ENCODE measurements at regions not wholly inside any gene's neighbourhood (a gene's known extent, or its start where the extent isn't known, plus 50 kb on each side); places are given as distances from the start of the nearest gene placed in this dataset.

DNA sequence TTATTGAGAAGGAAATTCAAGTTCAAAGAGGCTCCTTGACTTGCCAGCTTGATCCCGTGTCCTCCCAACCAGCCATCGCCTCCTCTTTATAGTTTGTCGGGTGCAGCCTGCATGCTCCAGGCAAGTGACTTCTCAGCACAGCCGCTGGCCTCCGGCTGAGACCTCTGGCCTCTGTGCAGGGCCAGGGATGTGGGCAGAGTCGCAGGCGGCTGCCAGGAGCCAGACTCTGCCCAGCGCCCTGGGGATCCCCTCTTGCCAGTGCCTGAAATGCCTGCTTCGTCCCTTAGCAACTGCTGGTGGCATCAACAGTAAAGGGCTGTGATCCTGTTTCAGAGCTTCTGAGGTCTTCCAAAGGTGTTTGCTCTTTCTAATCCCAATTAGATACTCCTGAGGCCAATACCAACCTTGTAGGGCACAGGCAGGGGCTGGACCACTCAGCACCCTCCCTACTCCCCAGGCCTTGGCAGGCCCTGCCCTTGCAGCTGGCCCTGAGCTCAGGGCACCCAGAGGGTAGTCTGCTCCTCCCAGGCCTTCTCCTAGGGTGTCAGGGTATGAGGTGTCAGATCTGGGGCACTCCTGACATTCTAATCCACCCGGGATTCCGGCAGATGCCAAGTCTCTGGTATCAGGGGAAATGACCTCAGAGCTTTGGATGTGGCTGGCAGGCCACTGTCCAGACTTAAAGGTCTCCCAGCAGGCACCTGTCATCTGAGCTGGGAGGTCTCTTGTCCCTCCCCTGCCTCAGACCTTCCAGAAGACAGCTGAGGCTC is 68.0 kb upstream of the SIAH1 start:
- Histone ChIP-seq H3K27me3 (no peaks in the 10 kb centered on the region), H3K27ac (no peak overlapping the region), H3K36me3 (ENCODE audit: low read depth, missing control alignments) (no peaks in the 10 kb centered on the region), H3K4me3 (no peak overlapping the region), H3K4me1 (no peaks in the 10 kb centered on the region), H3K9me3 (no peaks in the 10 kb centered on the region)
- no peak for DNase-seq
- intact Hi-C loops (cut with DNase I; ENCODE audit: low total_unique reads), result no loop called here
- 79 to 85% methylated on average over 10 to 11 of the region's 11 CpGs for WGBS, 2 donors
- TF ChIP-seq, protein P1, sequence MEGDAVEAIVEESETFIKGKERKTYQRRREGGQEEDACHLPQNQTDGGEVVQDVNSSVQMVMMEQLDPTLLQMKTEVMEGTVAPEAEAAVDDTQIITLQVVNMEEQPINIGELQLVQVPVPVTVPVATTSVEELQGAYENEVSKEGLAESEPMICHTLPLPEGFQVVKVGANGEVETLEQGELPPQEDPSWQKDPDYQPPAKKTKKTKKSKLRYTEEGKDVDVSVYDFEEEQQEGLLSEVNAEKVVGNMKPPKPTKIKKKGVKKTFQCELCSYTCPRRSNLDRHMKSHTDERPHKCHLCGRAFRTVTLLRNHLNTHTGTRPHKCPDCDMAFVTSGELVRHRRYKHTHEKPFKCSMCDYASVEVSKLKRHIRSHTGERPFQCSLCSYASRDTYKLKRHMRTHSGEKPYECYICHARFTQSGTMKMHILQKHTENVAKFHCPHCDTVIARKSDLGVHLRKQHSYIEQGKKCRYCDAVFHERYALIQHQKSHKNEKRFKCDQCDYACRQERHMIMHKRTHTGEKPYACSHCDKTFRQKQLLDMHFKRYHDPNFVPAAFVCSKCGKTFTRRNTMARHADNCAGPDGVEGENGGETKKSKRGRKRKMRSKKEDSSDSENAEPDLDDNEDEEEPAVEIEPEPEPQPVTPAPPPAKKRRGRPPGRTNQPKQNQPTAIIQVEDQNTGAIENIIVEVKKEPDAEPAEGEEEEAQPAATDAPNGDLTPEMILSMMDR (IDR thresholded peaks at IDR 0.05), result no peak
- no peak for TF ChIP-seq POLR2A (IDR thresholded peaks at IDR 0.05)

DNA sequence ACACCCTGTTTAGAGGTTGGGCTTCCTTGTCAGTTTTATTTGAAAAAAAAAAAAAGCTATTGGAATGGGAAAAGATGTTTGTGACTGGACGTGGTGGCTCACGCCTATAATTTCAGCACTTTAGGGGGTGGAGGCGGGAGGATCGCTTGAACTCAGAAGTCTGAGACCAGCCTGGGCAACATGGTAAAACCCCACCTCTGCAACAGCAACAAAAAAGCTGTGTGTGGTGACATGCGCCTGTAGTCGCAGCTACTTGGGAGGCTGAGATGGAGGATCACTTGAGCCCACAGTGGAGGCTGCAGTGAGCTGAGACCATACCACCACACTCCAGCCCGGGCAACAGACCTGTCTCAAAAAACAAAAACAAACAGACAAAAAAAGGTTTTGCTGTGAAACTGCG is 66.1 kb upstream of the SIAH1 start:
- intact Hi-C loops (cut with DNase I; ENCODE audit: low total_unique reads), result no loop called here
- no peak overlapping the region for H3K4me3 ChIP-seq
- DNase-seq, result peak; percentile 6
- H3K27me3 ChIP-seq, result no peaks in the 10 kb centered on the region
- no peaks in the 10 kb centered on the region for H3K4me1 ChIP-seq
- TF ChIP-seq, protein P1 (IDR thresholded peaks at IDR 0.05), result no peak
- 94% methylated on average over 8 of the region's 8 CpGs for WGBS, 2 donors
- H3K9me3 ChIP-seq, result no peaks in the 10 kb centered on the region
- H3K36me3 ChIP-seq (ENCODE audit: low read depth, missing control alignments), result no peaks in the 10 kb centered on the region
- H3K27ac ChIP-seq, result no peak overlapping the region

DNA sequence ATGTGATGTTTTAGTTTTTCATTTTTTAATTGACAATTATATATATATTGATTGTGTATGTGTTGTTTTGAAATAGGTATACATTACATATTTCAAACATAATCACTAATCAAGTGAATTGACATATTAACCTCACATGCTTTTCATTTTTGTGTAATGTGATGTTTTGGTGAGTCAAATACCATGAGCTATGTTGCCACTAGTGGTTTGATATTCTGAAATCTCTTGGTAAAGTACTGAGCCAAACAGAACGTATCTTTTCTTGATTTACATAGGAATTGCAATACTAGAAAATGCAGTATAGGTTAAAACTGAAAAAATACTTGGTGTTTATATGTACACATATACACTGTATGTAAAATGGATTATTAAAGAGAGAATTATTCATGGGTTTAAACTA is 65.2 kb upstream of the SIAH1 start:
- no peak for TF ChIP-seq POLR2A (IDR thresholded peaks at IDR 0.05)
- TF ChIP-seq, protein P1 (IDR thresholded peaks at IDR 0.05), result no peak
- H3K9me3 ChIP-seq, result no peaks in the 10 kb centered on the region
- intact Hi-C loops (cut with DNase I; ENCODE audit: low total_unique reads), result no loop called here
- WGBS, 2 donors, result 0 to 71% methylated on average over 1 of the region's 1 CpG
- DNase-seq, result no peak
- H3K4me3 ChIP-seq, result no peak overlapping the region
- H3K36me3 ChIP-seq (ENCODE audit: low read depth, missing control alignments), result no peaks in the 10 kb centered on the region
- no peaks in the 10 kb centered on the region for H3K27me3 ChIP-seq
- H3K27ac ChIP-seq, result no peak overlapping the region
- H3K4me1 ChIP-seq, result no peaks in the 10 kb centered on the region

DNA sequence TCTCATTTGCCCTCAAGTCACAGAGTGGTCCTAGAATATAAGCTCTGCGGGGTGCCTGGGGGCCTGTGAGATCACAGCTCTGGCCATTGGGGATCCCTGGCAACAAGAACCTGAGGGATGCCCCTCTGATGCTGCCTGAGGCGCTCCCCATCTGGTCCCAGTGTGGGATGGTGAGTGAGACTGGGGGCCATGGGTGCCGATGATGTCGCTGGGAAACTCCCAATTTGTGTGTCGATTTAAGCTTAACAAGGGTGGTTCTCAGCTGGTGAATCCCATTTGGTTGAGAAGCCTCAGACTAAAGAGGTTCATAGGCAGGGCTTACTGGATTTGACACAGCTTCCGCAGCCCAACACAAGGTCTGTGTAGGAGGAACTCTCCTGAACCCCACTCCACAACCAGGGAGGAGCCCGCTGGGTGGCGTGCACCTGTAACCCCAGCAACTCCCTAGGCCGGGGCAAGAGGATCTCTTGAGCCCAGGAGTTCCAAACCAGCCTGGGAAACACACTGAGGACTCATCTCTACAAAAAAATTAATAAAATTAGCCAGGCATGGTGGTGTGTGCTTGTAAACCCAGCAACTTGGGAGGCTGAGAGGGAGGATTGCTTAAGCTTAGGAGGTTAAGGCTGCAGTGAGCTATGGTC is 63.7 kb upstream of the SIAH1 start:
- peak; percentile 6 for DNase-seq
- Histone ChIP-seq H3K4me1 (peaks cover 8% of the 10 kb centered on the region), H3K27ac (no peak overlapping the region), H3K9me3 (no peaks in the 10 kb centered on the region), H3K4me3 (no peak overlapping the region), H3K27me3 (no peaks in the 10 kb centered on the region), H3K36me3 (ENCODE audit: low read depth, missing control alignments) (no peaks in the 10 kb centered on the region)
- intact Hi-C loops (cut with DNase I; ENCODE audit: low total_unique reads), result no loop called here
- WGBS, 2 donors, result 95 to 100% methylated on average over 1 to 9 of the region's 9 CpGs
- TF ChIP-seq, protein P1 (IDR thresholded peaks at IDR 0.05), result no peak
- no peak for TF ChIP-seq POLR2A (IDR thresholded peaks at IDR 0.05)

Data from testis (tissue), 2 donors.